H9 (cell line): ENCODE measurements at regions not wholly inside any gene's neighbourhood (a gene's known extent, or its start where the extent isn't known, plus 50 kb on each side); places are given as distances from the start of the nearest gene placed in this dataset.

ENCODE experiments used
- DNase-seq: peaks from one replicate; pipeline ENCODE4 v3.0.0-alpha.2; 2017
- H2AFZ ChIP-seq: one replicate; pipeline ENCODE4 v1.6.1; 2013; ENCODE audit warnings: mild to moderate bottlenecking, low read length, control low read depth, moderate library complexity
- H2AK5ac ChIP-seq: 2 replicates; pipeline ENCODE4 v1.6.1; 2013; ENCODE audit warnings: low read length, control low read depth, mixed read lengths; ENCODE audit not compliant: insufficient read length
- H2BK120ac ChIP-seq: one replicate; pipeline ENCODE4 v1.6.1; 2013; ENCODE audit warnings: low read depth, mild to moderate bottlenecking, low read length, control low read depth, inconsistent platforms; ENCODE audit not compliant: poor library complexity, severe bottlenecking
- H2BK12ac ChIP-seq: 2 replicates; pipeline ENCODE4 v1.6.1; 2013; ENCODE audit warnings: low read length, control low read depth, mixed read lengths, low read depth; ENCODE audit not compliant: insufficient read length
- H2BK15ac ChIP-seq: 2 replicates; pipeline ENCODE4 v1.6.1; 2013; ENCODE audit warnings: low read depth, low read length, control low read depth
- H2BK20ac ChIP-seq: one replicate; pipeline ENCODE4 v1.6.1; 2013; ENCODE audit warnings: low read depth, mild to moderate bottlenecking, low read length, control low read depth, inconsistent platforms; ENCODE audit not compliant: poor library complexity, severe bottlenecking
- H2BK5ac ChIP-seq: 2 replicates; pipeline ENCODE4 v1.6.1; 2013; ENCODE audit warnings: low read length, control low read depth, mixed read lengths; ENCODE audit not compliant: insufficient read length
- H3K14ac ChIP-seq: 2 replicates; pipeline ENCODE4 v1.6.1; 2013; ENCODE audit warnings: low read length, control low read depth; ENCODE audit not compliant: insufficient read depth
- H3K18ac ChIP-seq: 2 replicates; pipeline ENCODE4 v1.6.1; 2013; ENCODE audit warnings: low read depth, mild to moderate bottlenecking, mixed read lengths, low read length, control low read depth; ENCODE audit not compliant: insufficient read length
- H3K23ac ChIP-seq: 2 replicates; pipeline ENCODE4 v1.6.1; 2013; ENCODE audit warnings: low read length, control low read depth, mixed read lengths, low read depth; ENCODE audit not compliant: insufficient read length
- H3K23me2 ChIP-seq: 2 replicates; pipeline ENCODE4 v1.6.1; 2013; ENCODE audit warnings: low read depth, mild to moderate bottlenecking, mixed read lengths, low read length, control low read depth; ENCODE audit not compliant: insufficient read length, poor library complexity, severe bottlenecking
- H3K27ac ChIP-seq: 2 replicates; pipeline ENCODE4 v1.5.1; 2013; ENCODE audit warnings: low read length, control low read depth, mixed read lengths, low read depth; ENCODE audit not compliant: insufficient read length
- H3K27me3 ChIP-seq: 2 replicates; pipeline ENCODE4 v1.6.1; 2013; ENCODE audit warnings: low read length, control low read depth, inconsistent platforms; ENCODE audit not compliant: insufficient read depth
- H3K4ac ChIP-seq: 2 replicates; pipeline ENCODE4 v1.6.1; 2013; ENCODE audit warnings: low read depth, mild to moderate bottlenecking, control low read depth, inconsistent platforms, low read length, moderate library complexity
- H3K4me1 ChIP-seq: 2 replicates; pipeline ENCODE4 v1.6.1; 2013; ENCODE audit warnings: low read length, control low read depth, inconsistent platforms; ENCODE audit not compliant: insufficient read depth
- H3K4me2 ChIP-seq: 2 replicates; pipeline ENCODE4 v1.6.1; 2013; ENCODE audit warnings: low read length, control low read depth, mixed read lengths; ENCODE audit not compliant: insufficient read length, insufficient read depth
- H3K56ac ChIP-seq: 2 replicates; pipeline ENCODE4 v1.6.1; 2013; ENCODE audit warnings: low read depth, mild to moderate bottlenecking, mixed read lengths, low read length, control low read depth; ENCODE audit not compliant: insufficient read length
- H3K79me1 ChIP-seq: 2 replicates; pipeline ENCODE4 v1.6.1; 2013; ENCODE audit warnings: low read depth, mild to moderate bottlenecking, moderate library complexity, low read length, control low read depth, inconsistent platforms; ENCODE audit not compliant: insufficient read depth, poor library complexity, severe bottlenecking
- H3K79me2 ChIP-seq: 2 replicates; pipeline ENCODE4 v1.6.1; 2013; ENCODE audit warnings: low read length, control low read depth, inconsistent platforms; ENCODE audit not compliant: insufficient read depth
- H3K9ac ChIP-seq: 2 replicates; pipeline ENCODE4 v1.6.1; 2013; ENCODE audit warnings: low read length, control low read depth, mixed read lengths; ENCODE audit not compliant: insufficient read length; ENCODE audit errors: extremely low read depth
- H3K9me3 ChIP-seq: one replicate; pipeline ENCODE4 v1.6.1; 2013; ENCODE audit warnings: low read depth, low read length, inconsistent platforms; ENCODE audit not compliant: control insufficient read depth
- H3T11ph ChIP-seq: one replicate; pipeline ENCODE4 v1.6.1; 2013; ENCODE audit warnings: mild to moderate bottlenecking, low read length, control low read depth, inconsistent platforms
- H4K20me1 ChIP-seq: one replicate; pipeline ENCODE4 v1.6.1; 2013; ENCODE audit not compliant: control insufficient read depth, insufficient read length, insufficient read depth
- H4K5ac ChIP-seq: 2 replicates; pipeline ENCODE4 v1.6.1; 2013; ENCODE audit warnings: low read depth, mild to moderate bottlenecking, mixed read lengths, low read length, control low read depth; ENCODE audit not compliant: insufficient read length
- H4K8ac ChIP-seq: replicated peaks from 2 replicates; pipeline ENCODE4 v1.6.1; 2013; ENCODE audit warnings: low read length, control low read depth, mixed read lengths, low read depth; ENCODE audit not compliant: insufficient read length
- H4K91ac ChIP-seq: 2 replicates; pipeline ENCODE4 v1.6.1; 2013; ENCODE audit warnings: low read depth, mild to moderate bottlenecking, moderate library complexity, mixed read lengths, low read length, control low read depth; ENCODE audit not compliant: insufficient read length
- H3K27ac Mint-ChIP-seq, 3 experiments: 2 replicates in 2 of 3; 3 replicates in 1 of 3; pipeline ENCODE4 v1.8.0; 2020 to 2021; ENCODE audit warnings: mixed read lengths in 3 of 3, mild to moderate bottlenecking in 1 of 3, moderate library complexity in 1 of 3
- H3K27me3 Mint-ChIP-seq: 2 replicates; pipeline ENCODE4 v1.8.0; 2021; ENCODE audit warnings: low read depth, mild to moderate bottlenecking, moderate library complexity, mixed read lengths
- H3K36me3 Mint-ChIP-seq, 3 experiments: 2 replicates in 2 of 3; 3 replicates in 1 of 3; pipeline ENCODE4 v1.8.0; 2020 to 2021; ENCODE audit warnings: low read depth in 3 of 3, mixed read lengths in 3 of 3; ENCODE audit not compliant: insufficient read depth in 1 of 3
- H3K4me1 Mint-ChIP-seq, 2 experiments: 2 replicates each; pipeline ENCODE4 v1.8.0; 2020; ENCODE audit warnings: mixed read lengths in 2 of 2
- H3K4me3 Mint-ChIP-seq, 2 experiments: 2 replicates in 1 of 2; 3 replicates in 1 of 2; pipeline ENCODE4 v1.8.0; 2020 to 2021; ENCODE audit warnings: mild to moderate bottlenecking in 2 of 2, mixed read lengths in 2 of 2, moderate library complexity in 1 of 2
- H3K9me3 Mint-ChIP-seq, 2 experiments: 2 replicates in 1 of 2; 3 replicates in 1 of 2; pipeline ENCODE4 v1.8.0; 2020; ENCODE audit warnings: mild to moderate bottlenecking in 2 of 2, mixed read lengths in 2 of 2, moderate library complexity in 1 of 2
- WGBS: extraction: QIAGEN DNeasy Blood & Tissue Kit; methylation state at CpG from one replicate; pipeline ENCODE4 v1.1.7; 2013; ENCODE audit warnings: missing lambda C conversion rate, low lambda C conversion rate, mixed read lengths; ENCODE audit not compliant: insufficient read length; ENCODE audit errors: extremely low coverage; 5-methylcytosine and 5-hydroxymethylcytosine counted together
- TF ChIP-seq, protein P1 (sequence below): fragments of 200-600 bp; sonication (generic); conservative IDR thresholded peaks from 3 replicates; pipeline ENCODE4 v1.8.0; 2021; ENCODE audit warnings: antibody characterized with exemption, mild to moderate bottlenecking

DNA sequence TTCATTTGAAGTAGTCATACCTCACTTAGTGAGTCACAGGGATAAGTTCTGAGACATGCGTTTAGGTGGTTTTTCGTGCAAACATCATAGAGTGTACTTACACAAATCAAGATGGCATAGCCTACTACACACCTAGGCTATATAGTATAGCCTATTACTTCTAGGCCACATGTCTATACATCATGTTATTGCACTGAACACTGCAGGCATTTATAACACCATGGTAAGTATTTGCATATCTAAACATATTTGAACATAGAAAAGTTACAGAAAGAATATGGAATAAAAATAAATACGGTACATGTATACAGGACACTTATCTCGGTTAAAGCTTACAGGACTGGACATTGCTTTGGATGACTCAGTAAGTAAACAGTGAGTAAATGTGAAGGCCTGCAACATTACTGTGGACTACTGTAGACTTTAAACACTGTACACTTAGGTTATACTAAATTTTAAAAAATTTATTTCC lies 670.6 kb downstream of the SLC16A7 start:
- H3K27ac ChIP-seq: no peak overlapping the region
- H3K9me3 Mint-ChIP-seq: peaks cover 3 to 7% of the 10 kb centered on the region in 2 experiments; a peak in 3 of 5 replicates
- TF ChIP-seq, protein P1, sequence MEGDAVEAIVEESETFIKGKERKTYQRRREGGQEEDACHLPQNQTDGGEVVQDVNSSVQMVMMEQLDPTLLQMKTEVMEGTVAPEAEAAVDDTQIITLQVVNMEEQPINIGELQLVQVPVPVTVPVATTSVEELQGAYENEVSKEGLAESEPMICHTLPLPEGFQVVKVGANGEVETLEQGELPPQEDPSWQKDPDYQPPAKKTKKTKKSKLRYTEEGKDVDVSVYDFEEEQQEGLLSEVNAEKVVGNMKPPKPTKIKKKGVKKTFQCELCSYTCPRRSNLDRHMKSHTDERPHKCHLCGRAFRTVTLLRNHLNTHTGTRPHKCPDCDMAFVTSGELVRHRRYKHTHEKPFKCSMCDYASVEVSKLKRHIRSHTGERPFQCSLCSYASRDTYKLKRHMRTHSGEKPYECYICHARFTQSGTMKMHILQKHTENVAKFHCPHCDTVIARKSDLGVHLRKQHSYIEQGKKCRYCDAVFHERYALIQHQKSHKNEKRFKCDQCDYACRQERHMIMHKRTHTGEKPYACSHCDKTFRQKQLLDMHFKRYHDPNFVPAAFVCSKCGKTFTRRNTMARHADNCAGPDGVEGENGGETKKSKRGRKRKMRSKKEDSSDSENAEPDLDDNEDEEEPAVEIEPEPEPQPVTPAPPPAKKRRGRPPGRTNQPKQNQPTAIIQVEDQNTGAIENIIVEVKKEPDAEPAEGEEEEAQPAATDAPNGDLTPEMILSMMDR: no peak
- H3K18ac ChIP-seq: no peak overlapping the region
- no peaks in the 10 kb centered on the region; a peak in 1 of 7 replicates for H3K36me3 Mint-ChIP-seq
- H3K9me3 ChIP-seq: no peaks in the 10 kb centered on the region
- no peak overlapping the region for H2BK120ac ChIP-seq
- H3T11ph ChIP-seq: no peak overlapping the region
- WGBS: no CpG with 5 or more reads among the region's 4 CpGs
- H3K4me1 ChIP-seq: no peaks in the 10 kb centered on the region
- H3K27me3 ChIP-seq: no peaks in the 10 kb centered on the region
- H3K79me2 ChIP-seq: no peaks in the 10 kb centered on the region
- no peaks in the 10 kb centered on the region for H3K4me1 Mint-ChIP-seq
- no peak overlapping the region for H3K27ac Mint-ChIP-seq
- H2BK15ac ChIP-seq: no peak overlapping the region
- no peaks in the 10 kb centered on the region for H3K23me2 ChIP-seq
- no peak overlapping the region for H3K14ac ChIP-seq
- no peaks in the 10 kb centered on the region for H4K20me1 ChIP-seq
- no peak overlapping the region for H3K4me2 ChIP-seq
- no peak overlapping the region for H2AFZ ChIP-seq
- H3K23ac ChIP-seq: no peak overlapping the region
- H2BK20ac ChIP-seq: no peak overlapping the region
- no peak overlapping the region for H2BK12ac ChIP-seq
- no peak overlapping the region for H2AK5ac ChIP-seq
- no peak overlapping the region for H3K56ac ChIP-seq
- no peak overlapping the region for H3K4me3 Mint-ChIP-seq
- H2BK5ac ChIP-seq: no peak overlapping the region
- H4K5ac ChIP-seq: no peak overlapping the region
- H3K9ac ChIP-seq: no peak overlapping the region
- H3K79me1 ChIP-seq: no peaks in the 10 kb centered on the region
- no peak overlapping the region for H4K8ac ChIP-seq
- no peak for DNase-seq
- no peak overlapping the region for H4K91ac ChIP-seq
- no peaks in the 10 kb centered on the region for H3K27me3 Mint-ChIP-seq
- no peak overlapping the region for H3K4ac ChIP-seq
